CD4-positive, alpha-beta memory T cell (primary cell): ENCODE measurements at regions not wholly inside any gene's neighbourhood (a gene's known extent, or its start where the extent isn't known, plus 50 kb on each side); places are given as distances from the start of the nearest gene placed in this dataset.

Experiments
- CTCF ChIA-PET: fragments of 350-600 bp; sonication (Branson Sonifier 250); formaldehyde crosslinking; loops from one replicate; lab custom pipeline; 2021; ENCODE audit warnings: inconsistent platforms; ENCODE audit not compliant: partially characterized antibody; lab: Charles Lee
- POLR2A ChIA-PET: fragments of 350-600 bp; sonication (Branson Sonifier 250); formaldehyde crosslinking; loops from one replicate; lab custom pipeline; 2021; ENCODE audit not compliant: partially characterized antibody; lab: Charles Lee
- DNase-seq, 5 donors: peaks; one replicate each; pipeline versions ENCODE4 v3.0.0 to v3.0.0-alpha.2; 2020 to 2022; ENCODE audit warnings: mixed read lengths in 1 of 5
- H3K27ac ChIP-seq: one replicate; pipeline ENCODE4 v1.7.0; 2013; ENCODE audit warnings: low read depth, low read length
- H3K27me3 ChIP-seq: 2 replicates; pipeline ENCODE4 v1.7.0; 2013; ENCODE audit warnings: mild to moderate bottlenecking, low read length, moderate library complexity; ENCODE audit not compliant: insufficient read depth
- H3K36me3 ChIP-seq: 2 replicates; pipeline ENCODE4 v1.7.0; 2013; ENCODE audit warnings: mild to moderate bottlenecking, low read length, moderate library complexity; ENCODE audit not compliant: insufficient read depth
- H3K4me1 ChIP-seq: 2 replicates; pipeline ENCODE4 v1.7.0; 2013; ENCODE audit warnings: mild to moderate bottlenecking, low read length, moderate library complexity; ENCODE audit not compliant: insufficient read depth
- H3K4me3 ChIP-seq, 2 donors: one replicate each; pipeline ENCODE4 v1.7.0; 2013; ENCODE audit warnings: low read length in 2 of 2, mild to moderate bottlenecking in 1 of 2
- H3K9me3 ChIP-seq, 2 donors: one replicate each; pipeline ENCODE4 v1.7.0; 2013; ENCODE audit warnings: low read length in 2 of 2, control low read depth in 1 of 2; ENCODE audit not compliant: control insufficient read depth in 1 of 2
- H3K27ac Mint-ChIP-seq, 7 donors: one replicate each; pipeline ENCODE4 v1.8.0; 2020 to 2021; ENCODE audit warnings: mixed read lengths in 7 of 7, mild to moderate bottlenecking in 6 of 7, inconsistent platforms in 3 of 7, moderate library complexity in 3 of 7
- H3K27me3 Mint-ChIP-seq, 2 donors: one replicate each; pipeline ENCODE4 v1.8.0; 2020 to 2021; ENCODE audit warnings: mixed read lengths in 2 of 2
- H3K36me3 Mint-ChIP-seq, 2 donors: one replicate each; pipeline ENCODE4 v1.8.0; 2020 to 2021; ENCODE audit warnings: mixed read lengths in 2 of 2, inconsistent platforms in 1 of 2, mild to moderate bottlenecking in 1 of 2
- H3K4me1 Mint-ChIP-seq, 4 donors: one replicate each; pipeline ENCODE4 v1.8.0; 2020 to 2021; ENCODE audit warnings: mixed read lengths in 4 of 4, mild to moderate bottlenecking in 1 of 4
- H3K4me3 Mint-ChIP-seq, 8 donors: one replicate each; pipeline ENCODE4 v1.8.0; 2020 to 2021; ENCODE audit warnings: mixed read lengths in 8 of 8, mild to moderate bottlenecking in 7 of 8, moderate library complexity in 6 of 8, inconsistent platforms in 3 of 8
- H3K9me3 Mint-ChIP-seq, 8 donors: one replicate each; pipeline ENCODE4 v1.8.0; 2020 to 2021; ENCODE audit warnings: mixed read lengths in 8 of 8, mild to moderate bottlenecking in 5 of 8, inconsistent platforms in 3 of 8, moderate library complexity in 1 of 8
- intact Hi-C: fragments of 100-400 bp; cut with micrococcal nuclease; formaldehyde crosslinking; loops from one replicate; pipeline ENCODE4 v1.15.1; 2023

DNA sequence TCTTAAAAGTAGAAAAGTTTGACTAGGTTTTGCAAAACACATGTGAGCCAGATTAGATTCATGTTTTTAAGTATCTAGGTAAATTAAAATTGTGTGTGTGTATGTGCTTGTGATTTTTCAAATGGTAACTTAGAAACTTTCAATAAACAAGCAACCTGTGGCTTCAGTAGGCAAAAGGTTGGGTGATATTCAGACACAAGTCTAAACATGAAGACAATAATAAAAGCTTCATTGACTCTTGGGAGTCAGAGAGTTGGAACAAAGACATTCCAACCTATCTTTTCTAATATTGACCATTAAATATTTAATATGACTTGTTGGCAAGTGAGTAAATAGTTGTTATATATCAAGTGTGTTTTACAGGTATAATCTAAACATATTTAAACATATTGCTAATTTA, 1049.6 kb upstream of the ADGRL4 start:
- H3K36me3 Mint-ChIP-seq = no peaks in the 10 kb centered on the region
- H3K4me1 Mint-ChIP-seq = no peaks in the 10 kb centered on the region
- intact Hi-C loops = no loop called here
- Histone ChIP-seq H3K27me3 (no peaks in the 10 kb centered on the region), H3K4me1 (no peaks in the 10 kb centered on the region), H3K9me3 (no peaks in the 10 kb centered on the region), H3K27ac (no peak overlapping the region), H3K36me3 (no peaks in the 10 kb centered on the region), H3K4me3 (no peak overlapping the region)
- ChIA-PET POLR2A (no interaction called here), CTCF (no interaction called here)
- peaks cover 0 to 21% (median 6%) of the 10 kb centered on the region in 8 donors for H3K9me3 Mint-ChIP-seq
- no peak overlapping the region for H3K27ac Mint-ChIP-seq
- no peak for DNase-seq
- H3K27me3 Mint-ChIP-seq = no peaks in the 10 kb centered on the region
- H3K4me3 Mint-ChIP-seq = no peak overlapping the region

DNA sequence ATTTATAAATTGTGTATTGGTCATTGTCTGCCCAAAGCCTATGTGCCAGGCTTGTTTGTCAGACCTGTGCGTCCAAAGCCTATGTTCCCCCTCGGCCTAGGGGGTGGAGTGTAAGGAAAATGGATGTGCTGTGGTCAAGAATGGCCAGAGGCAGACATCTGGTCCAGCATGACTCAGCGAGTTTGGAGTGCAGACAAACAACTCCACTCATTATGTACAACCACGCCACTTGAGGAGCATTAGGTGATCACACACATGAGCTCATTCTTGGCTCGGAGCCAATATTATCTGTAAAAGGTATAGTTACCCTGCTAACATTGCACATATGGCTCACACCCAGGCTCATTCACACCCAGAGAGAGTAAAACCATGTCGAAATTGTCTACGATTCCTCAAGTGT, 1047.6 kb upstream of the ADGRL4 start:
- Mint-ChIP-seq H3K9me3 (peaks cover 0 to 22% (median 10%) of the 10 kb centered on the region in 8 donors), H3K27ac (no peak overlapping the region), H3K27me3 (no peaks in the 10 kb centered on the region), H3K4me3 (no peak overlapping the region), H3K36me3 (no peaks in the 10 kb centered on the region), H3K4me1 (no peaks in the 10 kb centered on the region)
- no peaks in the 10 kb centered on the region for H3K27me3 ChIP-seq
- ChIA-PET CTCF (no interaction called here), POLR2A (no interaction called here)
- H3K4me1 ChIP-seq = no peaks in the 10 kb centered on the region
- H3K4me3 ChIP-seq = no peak overlapping the region
- H3K9me3 ChIP-seq = no peaks in the 10 kb centered on the region
- intact Hi-C loops = no loop called here
- DNase-seq = no peak
- H3K36me3 ChIP-seq = no peaks in the 10 kb centered on the region
- H3K27ac ChIP-seq = no peak overlapping the region

- Mint-ChIP-seq H3K4me1 (no peaks in the 10 kb centered on the region), H3K9me3 (peaks cover 0 to 22% (median 10%) of the 10 kb centered on the region in 8 donors), H3K36me3 (no peaks in the 10 kb centered on the region), H3K27me3 (no peaks in the 10 kb centered on the region), H3K27ac (no peak overlapping the region), H3K4me3 (no peak overlapping the region)
- no peak for DNase-seq
- no peaks in the 10 kb centered on the region for H3K9me3 ChIP-seq
- H3K4me1 ChIP-seq = no peaks in the 10 kb centered on the region
- intact Hi-C loops = no loop called here
- H3K36me3 ChIP-seq = no peaks in the 10 kb centered on the region
- no peaks in the 10 kb centered on the region for H3K27me3 ChIP-seq
- H3K4me3 ChIP-seq = no peak overlapping the region
- CTCF ChIA-PET = no interaction called here
- H3K27ac ChIP-seq = no peak overlapping the region
- POLR2A ChIA-PET = no interaction called here
Measured at GRCh38 chr1:80053613-80054012, 1047.1 kb upstream of the ADGRL4 start.

GRCh38 chr1:80050523-80050922, 1044.0 kb upstream of the ADGRL4 start:
- H3K4me1 Mint-ChIP-seq = no peaks in the 10 kb centered on the region
- H3K9me3 Mint-ChIP-seq = peaks cover 0 to 25% (median 10%) of the 10 kb centered on the region in 8 donors
- H3K27ac Mint-ChIP-seq = no peak overlapping the region
- H3K27me3 ChIP-seq = no peaks in the 10 kb centered on the region
- H3K4me3 Mint-ChIP-seq = no peak overlapping the region
- H3K4me3 ChIP-seq = no peak overlapping the region
- no peak for DNase-seq
- no peak overlapping the region for H3K27ac ChIP-seq
- H3K27me3 Mint-ChIP-seq = no peaks in the 10 kb centered on the region
- no peaks in the 10 kb centered on the region for H3K4me1 ChIP-seq
- ChIA-PET POLR2A (no interaction called here), CTCF (no interaction called here)
- intact Hi-C loops = no loop called here
- no peaks in the 10 kb centered on the region for H3K9me3 ChIP-seq
- H3K36me3 Mint-ChIP-seq = no peaks in the 10 kb centered on the region
- H3K36me3 ChIP-seq = no peaks in the 10 kb centered on the region

GRCh38 chr1:80050085-80050484, 1043.6 kb upstream of the ADGRL4 start:
- ChIA-PET POLR2A (no interaction called here), CTCF (no interaction called here)
- Mint-ChIP-seq H3K27ac (no peak overlapping the region), H3K27me3 (no peaks in the 10 kb centered on the region), H3K9me3 (peaks cover 0 to 25% (median 10%) of the 10 kb centered on the region in 8 donors), H3K4me3 (no peak overlapping the region), H3K4me1 (no peaks in the 10 kb centered on the region), H3K36me3 (no peaks in the 10 kb centered on the region)
- Histone ChIP-seq H3K27me3 (no peaks in the 10 kb centered on the region), H3K9me3 (no peaks in the 10 kb centered on the region), H3K4me3 (no peak overlapping the region), H3K4me1 (no peaks in the 10 kb centered on the region), H3K27ac (no peak overlapping the region), H3K36me3 (no peaks in the 10 kb centered on the region)
- DNase-seq = no peak
- intact Hi-C loops = no loop called here

DNA sequence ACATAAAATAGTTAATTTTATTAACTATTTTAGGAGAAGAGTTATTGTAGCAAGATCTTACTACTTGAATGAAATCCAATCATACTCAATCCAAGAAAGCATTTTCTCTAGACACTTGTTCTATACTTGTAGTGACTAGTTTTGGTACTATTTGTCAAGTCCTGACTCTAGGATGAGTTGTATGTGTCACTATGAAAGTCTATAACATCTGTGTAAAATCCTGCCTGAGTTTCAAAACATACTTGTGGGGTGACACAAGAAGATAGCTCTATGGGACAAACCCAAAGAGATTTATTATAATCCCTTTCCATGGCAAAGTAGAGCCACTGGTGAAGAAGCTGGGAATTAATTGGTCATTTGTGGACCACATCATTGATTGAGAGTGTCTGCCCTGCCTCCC, 1042.2 kb upstream of the ADGRL4 start:
- H3K27me3 Mint-ChIP-seq = no peaks in the 10 kb centered on the region
- Histone ChIP-seq H3K9me3 (no peaks in the 10 kb centered on the region), H3K27ac (no peak overlapping the region), H3K4me1 (no peaks in the 10 kb centered on the region), H3K4me3 (no peak overlapping the region), H3K36me3 (no peaks in the 10 kb centered on the region), H3K27me3 (no peaks in the 10 kb centered on the region)
- H3K27ac Mint-ChIP-seq = no peak overlapping the region
- H3K9me3 Mint-ChIP-seq = peaks cover 0 to 24% (median 10%) of the 10 kb centered on the region in 8 donors
- POLR2A ChIA-PET = no interaction called here
- CTCF ChIA-PET = no interaction called here
- H3K4me1 Mint-ChIP-seq = no peaks in the 10 kb centered on the region
- DNase-seq = no peak
- no peak overlapping the region for H3K4me3 Mint-ChIP-seq
- no peaks in the 10 kb centered on the region for H3K36me3 Mint-ChIP-seq
- intact Hi-C loops = no loop called here

- Histone ChIP-seq H3K27ac (no peak overlapping the region), H3K4me3 (no peak overlapping the region), H3K27me3 (no peaks in the 10 kb centered on the region), H3K36me3 (no peaks in the 10 kb centered on the region), H3K4me1 (no peaks in the 10 kb centered on the region), H3K9me3 (no peaks in the 10 kb centered on the region)
- POLR2A ChIA-PET = no interaction called here
- H3K36me3 Mint-ChIP-seq = no peaks in the 10 kb centered on the region
- H3K4me1 Mint-ChIP-seq = no peaks in the 10 kb centered on the region
- no peak overlapping the region for H3K27ac Mint-ChIP-seq
- intact Hi-C loops = no loop called here
- H3K9me3 Mint-ChIP-seq = peaks cover 0 to 25% (median 10%) of the 10 kb centered on the region in 8 donors
- no peak for DNase-seq
- CTCF ChIA-PET = no interaction called here
- no peaks in the 10 kb centered on the region for H3K27me3 Mint-ChIP-seq
- H3K4me3 Mint-ChIP-seq = no peak overlapping the region
Measured at GRCh38 chr1:80047791-80048190, 1041.3 kb upstream of the ADGRL4 start.

DNA sequence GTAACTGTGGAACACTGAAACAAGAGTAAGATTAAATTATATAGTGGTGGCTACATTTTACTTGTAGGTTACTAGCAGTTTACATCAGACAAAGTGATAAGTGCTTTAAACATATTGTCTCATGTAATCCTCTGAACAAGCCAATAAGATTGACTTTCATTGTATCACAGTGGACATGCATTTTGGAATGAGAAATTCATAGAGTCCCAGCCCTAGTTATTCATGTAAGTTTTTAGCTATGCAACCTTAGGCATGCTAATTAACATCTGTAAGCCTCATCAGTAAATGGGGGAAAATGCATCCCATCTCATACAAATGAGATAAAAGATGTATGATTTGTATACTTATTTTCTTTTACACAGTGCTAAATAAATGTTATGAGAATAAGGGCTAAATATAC, 1038.1 kb upstream of the ADGRL4 start:
- peaks cover 0 to 21% (median 9%) of the 10 kb centered on the region in 8 donors for H3K9me3 Mint-ChIP-seq
- Histone ChIP-seq H3K9me3 (no peaks in the 10 kb centered on the region), H3K27ac (no peak overlapping the region), H3K36me3 (no peaks in the 10 kb centered on the region), H3K4me1 (no peaks in the 10 kb centered on the region), H3K27me3 (no peaks in the 10 kb centered on the region), H3K4me3 (no peak overlapping the region)
- intact Hi-C loops = no loop called here
- no peaks in the 10 kb centered on the region for H3K36me3 Mint-ChIP-seq
- H3K4me1 Mint-ChIP-seq = no peaks in the 10 kb centered on the region
- H3K27ac Mint-ChIP-seq = no peak overlapping the region
- CTCF ChIA-PET = no interaction called here
- POLR2A ChIA-PET = no interaction called here
- no peak overlapping the region for H3K4me3 Mint-ChIP-seq
- no peaks in the 10 kb centered on the region for H3K27me3 Mint-ChIP-seq
- no peak for DNase-seq
